NB4 (cell line): ENCODE measurements at regions not wholly inside any gene's neighbourhood (a gene's known extent, or its start where the extent isn't known, plus 50 kb on each side); places are given as distances from the start of the nearest gene placed in this dataset.
"Not testable (repeated sequence)": the region's sequence is repeated elsewhere in the genome, so short reads cannot be mapped to it uniquely, and the experiment has no call there.

Experiments used
- DNase-seq: peaks from one replicate; pipeline ENCODE4 v3.0.0; 2010; ENCODE audit warnings: low read depth
- H3K4me3 ChIP-seq: one replicate; pipeline ENCODE4 v1.5.1; 2011; ENCODE audit warnings: mild to moderate bottlenecking, low read depth, low read length, moderate library complexity
- CTCF ChIP-seq: IDR thresholded peaks from one replicate; pipeline ENCODE4 v1.5.1; 2012; ENCODE audit warnings: low read depth, low read length
- MAX ChIP-seq: IDR thresholded peaks from 2 replicates; pipeline ENCODE4 v1.6.1; 2011; ENCODE audit warnings: low read depth, low read length
- MYC ChIP-seq: IDR thresholded peaks from 2 replicates; pipeline ENCODE4 v1.6.1; 2011; ENCODE audit warnings: low read depth, low read length
- POLR2A ChIP-seq: IDR thresholded peaks from 2 replicates; pipeline ENCODE4 v1.6.1; 2011; ENCODE audit warnings: mild to moderate bottlenecking; ENCODE audit not compliant: insufficient read length; ENCODE audit errors: extremely low read depth

- no peak for TF ChIP-seq MYC
- no peak for TF ChIP-seq MAX
- no peak for TF ChIP-seq POLR2A
- TF ChIP-seq CTCF = no peak
Observed at GRCh38 chr1:245060684-245061374, 94.0 kb upstream of the KIF26B start.

GRCh38 chr1:245059806-245060424, 94.9 kb upstream of the KIF26B start:
- no peak for TF ChIP-seq CTCF
- no peak for TF ChIP-seq MYC
- H3K4me3 ChIP-seq = no peak overlapping the region
- DNase-seq = no peak

More at GRCh38 chr1:245060684-245061374, 94.0 kb upstream of the KIF26B start:
- no peak for DNase-seq
- no peak overlapping the region for H3K4me3 ChIP-seq

GRCh38 chr1:245058882-245059281, 95.9 kb upstream of the KIF26B start:
- TF ChIP-seq MAX = no peak
- no peak for TF ChIP-seq POLR2A
- no peak for TF ChIP-seq CTCF
- TF ChIP-seq MYC = no peak
- DNase-seq = no peak
- H3K4me3 ChIP-seq = no peak overlapping the region

GRCh38 chr1:245058436-245058835, 96.3 kb upstream of the KIF26B start:
- no peak for DNase-seq
- TF ChIP-seq MYC (no peak), MAX (no peak), CTCF (no peak), POLR2A (no peak)
- no peak overlapping the region for H3K4me3 ChIP-seq

GRCh38 chr1:245056913-245057312, 97.9 kb upstream of the KIF26B start:
- peak; percentile 64; the same call in 1 of the 2 replicates for TF ChIP-seq MYC
- TF ChIP-seq CTCF = no peak
- TF ChIP-seq MAX = peak; percentile 44; the same call in 1 of the 2 replicates
- H3K4me3 ChIP-seq = no peak overlapping the region
- peak; percentile 96 for DNase-seq

GRCh38 chr1:245056296-245056695, 98.5 kb upstream of the KIF26B start:
- not testable (repeated sequence) for DNase-seq, H3K4me3 ChIP-seq
